Endothelial cell of umbilical vein (primary cell): ENCODE measurements at regions not wholly inside any gene's neighbourhood (a gene's known extent, or its start where the extent isn't known, plus 50 kb on each side); places are given as distances from the start of the nearest gene placed in this dataset.

Experiments used
- BruUV-seq: library from RNA; stranded (reverse); fragments of 400-500 nt; replicated peaks from 2 replicates; lab custom pipeline; 2021; lab: Mats Ljungman, UMichigan
- CTCF ChIA-PET: fragments of 300-600, 350-600 bp; sonication (Branson Sonifier 250); formaldehyde crosslinking; loops from one replicate; lab custom pipeline; 2021; ENCODE audit warnings: antibody characterized with exemption, inconsistent platforms; lab: Charles Lee
- POLR2A ChIA-PET: fragments of 300-600, 350-600 bp; sonication (Branson Sonifier 250); formaldehyde crosslinking; loops from one replicate; lab custom pipeline; 2021; ENCODE audit warnings: antibody characterized with exemption, inconsistent platforms; lab: Charles Lee
- DNase-seq: peaks from one replicate; pipeline ENCODE4 v3.0.0-alpha.2; 2011; ENCODE audit warnings: low read depth, low spot score
- FAIRE-seq: peaks from 2 replicates; lab custom pipeline; 2011; peaks lifted over from hg19 to GRCh38; lab: Jason Lieb, UNC
- H2AFZ ChIP-seq: 2 replicates; pipeline ENCODE4 v1.6.0; 2012; ENCODE audit warnings: low read depth, low read length, control low read depth, inconsistent platforms
- H3K27ac ChIP-seq: 2 replicates; pipeline ENCODE4 v1.5.1; 2011; ENCODE audit warnings: low read depth, mild to moderate bottlenecking, control low read depth, low read length, moderate library complexity; ENCODE audit not compliant: insufficient read depth
- H3K27me3 ChIP-seq, 2 experiments: 2 replicates each; pipeline versions ENCODE4 v1.6.0 to v1.6.1; 2011; ENCODE audit warnings: low read length in 2 of 2, mixed read lengths in 1 of 2; ENCODE audit not compliant: control insufficient read depth in 2 of 2, insufficient read depth in 2 of 2
- H3K36me3 ChIP-seq, 2 experiments: 2 replicates in 1 of 2; 3 replicates in 1 of 2; pipeline ENCODE4 v1.5.1; 2011; ENCODE audit warnings: low read length in 2 of 2, mild to moderate bottlenecking in 1 of 2, moderate library complexity in 1 of 2; ENCODE audit not compliant: control insufficient read depth in 2 of 2, insufficient read depth in 2 of 2; ENCODE audit errors: extremely low read depth in 1 of 2
- H3K4me1 ChIP-seq: 3 replicates; pipeline ENCODE4 v1.5.1; 2011; ENCODE audit warnings: mild to moderate bottlenecking, low read length; ENCODE audit not compliant: control insufficient read depth, insufficient read depth; ENCODE audit errors: extremely low read depth
- H3K4me2 ChIP-seq: 2 replicates; pipeline ENCODE4 v1.6.1; 2011; ENCODE audit warnings: low read length, control low read depth, mixed read lengths; ENCODE audit not compliant: insufficient read depth
- H3K4me3 ChIP-seq, 3 experiments: fragments of 200-600 bp in 1 of 3; sonication (generic), shearing (Covaris generic) in 1 of 3; replicated peaks in 1 of 3; 2 replicates each; pipeline ENCODE4 v1.5.1; 2011 to 2016; ENCODE audit warnings: control low read depth in 3 of 3, low read length in 3 of 3, mild to moderate bottlenecking in 2 of 3, inconsistent platforms in 1 of 3, low read depth in 1 of 3, moderate library complexity in 1 of 3; ENCODE audit not compliant: insufficient read depth in 1 of 3
- H3K79me2 ChIP-seq: 2 replicates; pipeline ENCODE4 v1.6.0; 2012; ENCODE audit warnings: low read length, inconsistent platforms; ENCODE audit not compliant: control insufficient read depth, insufficient read depth
- H3K9ac ChIP-seq: replicated peaks from 2 replicates; pipeline ENCODE3; 2011; ENCODE audit warnings: low read length, control low read depth; ENCODE audit not compliant: insufficient read depth; ENCODE audit errors: extremely low read depth
- H3K9me1 ChIP-seq: replicated peaks from 3 replicates; pipeline ENCODE4 v1.6.0; 2011; ENCODE audit warnings: mild to moderate bottlenecking, low read length; ENCODE audit not compliant: control insufficient read depth, insufficient read depth; ENCODE audit errors: extremely low read depth
- H3K9me3 ChIP-seq: replicated peaks from 2 replicates; pipeline ENCODE4 v1.5.1; 2012; ENCODE audit warnings: low read length, inconsistent platforms; ENCODE audit not compliant: control insufficient read depth, insufficient read depth
- H4K20me1 ChIP-seq: replicated peaks from 2 replicates; pipeline ENCODE3; 2011; ENCODE audit warnings: mild to moderate bottlenecking, low read length; ENCODE audit not compliant: control insufficient read depth, insufficient read depth; ENCODE audit errors: extremely low read depth
- CTCF ChIP-seq, 2 donors: IDR thresholded peaks; 1 replicate in 1 of 2; 2 replicates in 1 of 2; pipeline ENCODE4 v1.5.1; 2011; ENCODE audit warnings: low read length in 2 of 2, mild to moderate bottlenecking in 2 of 2, moderate library complexity in 2 of 2, control low read depth in 1 of 2, inconsistent platforms in 1 of 2, low read depth in 1 of 2; ENCODE audit not compliant: insufficient read depth in 1 of 2; ENCODE audit errors: extremely low read depth in 1 of 2
- EZH2 ChIP-seq: IDR thresholded peaks from 2 replicates; pipeline ENCODE4 v1.6.1; 2012; ENCODE audit warnings: borderline replicate concordance, low read depth, mild to moderate bottlenecking, moderate library complexity, low read length, inconsistent platforms; ENCODE audit not compliant: severe bottlenecking
- GATA2 ChIP-seq: IDR thresholded peaks from 2 replicates; pipeline ENCODE4 v1.7.0; 2011; ENCODE audit warnings: low read depth, mild to moderate bottlenecking, moderate library complexity, mixed read lengths, low read length; ENCODE audit not compliant: insufficient read length, insufficient read depth
- JUN ChIP-seq: IDR thresholded peaks from 2 replicates; pipeline ENCODE4 v1.6.1; 2011; ENCODE audit warnings: borderline replicate concordance, low read depth; ENCODE audit not compliant: insufficient read length, insufficient read depth
- MAX ChIP-seq: IDR thresholded peaks from 2 replicates; pipeline ENCODE4 v1.6.1; 2011; ENCODE audit not compliant: insufficient read depth, insufficient read length
- MYC ChIP-seq: IDR thresholded peaks from one replicate; pipeline ENCODE4 v1.6.1; 2011; ENCODE audit warnings: mild to moderate bottlenecking, low read depth, low read length
- POLR2A ChIP-seq: IDR thresholded peaks from 2 replicates; pipeline ENCODE4 v1.6.1; 2012; ENCODE audit warnings: low read depth, mild to moderate bottlenecking, control low read depth, low read length
- POLR2AphosphoS5 ChIP-seq: IDR thresholded peaks from 2 replicates; pipeline ENCODE4 v1.6.1; 2012; ENCODE audit warnings: low read depth, mild to moderate bottlenecking, control low read depth, low read length, moderate library complexity; ENCODE audit not compliant: insufficient read depth
- dilution Hi-C: fragments of 300-500 bp; cut with MboI; formaldehyde crosslinking; loops from one replicate; pipeline ENCODE4 v1.15.0; 2019; ENCODE audit warnings: low sequenced_read_pairs; ENCODE audit not compliant: extremely low pct_ligation_motif_present
- intact Hi-C: fragments of 100-400 bp; cut with micrococcal nuclease; formaldehyde crosslinking; loops from one replicate; pipeline ENCODE4 v1.10.0; 2022

DNA sequence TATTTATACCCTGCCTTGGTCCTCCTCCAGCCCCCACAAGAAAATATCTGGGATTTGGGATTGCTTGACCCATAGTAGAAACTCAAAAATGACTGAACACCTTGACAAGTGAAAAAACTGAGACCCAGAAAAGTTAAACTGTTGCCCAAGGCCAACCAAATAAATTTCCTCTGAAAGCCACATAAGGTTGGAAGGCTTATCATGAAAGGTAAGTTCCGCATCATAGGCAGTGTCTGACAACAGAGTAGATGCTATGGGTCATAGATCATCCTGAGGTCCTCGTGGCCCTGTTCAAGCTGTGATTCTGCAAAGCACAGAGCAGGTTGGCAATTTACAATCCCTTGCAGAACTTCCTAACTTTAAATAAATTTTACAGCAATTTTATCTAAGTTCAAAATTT is 140.8 kb upstream of the TSC22D2 start:
- H3K4me1 ChIP-seq, result no peaks in the 10 kb centered on the region
- H3K9ac ChIP-seq, result no peak overlapping the region
- no peaks in the 10 kb centered on the region for H3K36me3 ChIP-seq
- dilution Hi-C loops, result no loop called here
- no peaks in the 10 kb centered on the region for H3K27me3 ChIP-seq
- H3K4me3 ChIP-seq, result no peak overlapping the region
- H3K4me2 ChIP-seq, result no peak overlapping the region
- TF ChIP-seq POLR2A (no peak), CTCF (IDR thresholded peaks at IDR 0.05; ENCODE audit: extremely low read depth in 1 of 2, insufficient read depth in 1 of 2, low read depth in 1 of 2, low read length in 2 of 2) (no peak), POLR2AphosphoS5 (no peak), GATA2 (no peak), MYC (no peak), EZH2 (no peak), JUN (no peak), MAX (no peak)
- no peak for DNase-seq
- no peak overlapping the region for H2AFZ ChIP-seq
- BruUV-seq, result no TSS peak
- FAIRE-seq, result no peak
- H3K9me3 ChIP-seq, result no peaks in the 10 kb centered on the region
- H3K9me1 ChIP-seq, result no peaks in the 10 kb centered on the region
- intact Hi-C loops, result no loop called here
- H3K79me2 ChIP-seq, result no peaks in the 10 kb centered on the region
- CTCF ChIA-PET, result interaction anchor here (1.3 to 1.5 kb wide), 2 partner anchors 47 to 83 kb away, joined by 4 to 5 read pairs; no protein-coding TSS in a partner anchor
- no peak overlapping the region for H3K27ac ChIP-seq
- H4K20me1 ChIP-seq, result no peaks in the 10 kb centered on the region
- POLR2A ChIA-PET, result no interaction called here
